GM06990 (cell line): ENCODE measurements at regions not wholly inside any gene's neighbourhood (a gene's known extent, or its start where the extent isn't known, plus 50 kb on each side); places are given as distances from the start of the nearest gene placed in this dataset.

Experiments used
- DNase-seq: peaks from one replicate; pipeline ENCODE4 v3.0.0-alpha.2; 2011; ENCODE audit not compliant: insufficient read length; ENCODE audit errors: extremely low read depth
- H3K27me3 ChIP-seq: replicated peaks from 2 replicates; pipeline ENCODE4 v1.6.0; 2011; ENCODE audit warnings: low read length; ENCODE audit not compliant: control insufficient read depth, insufficient read depth
- H3K36me3 ChIP-seq: 2 replicates; pipeline ENCODE4 v1.5.1; 2011; ENCODE audit warnings: low read length; ENCODE audit not compliant: control insufficient read depth, insufficient read depth
- H3K4me3 ChIP-seq: replicated peaks from 2 replicates; pipeline ENCODE4 v1.5.1; 2011; ENCODE audit warnings: low read depth, mild to moderate bottlenecking, control low read depth, low read length
- TF ChIP-seq, protein P1 (sequence below): IDR thresholded peaks from 2 replicates; pipeline ENCODE4 v1.5.1; 2011; ENCODE audit warnings: low read length, control low read depth, mild to moderate bottlenecking, inconsistent platforms; ENCODE audit not compliant: insufficient read depth, poor library complexity, severe bottlenecking

DNA sequence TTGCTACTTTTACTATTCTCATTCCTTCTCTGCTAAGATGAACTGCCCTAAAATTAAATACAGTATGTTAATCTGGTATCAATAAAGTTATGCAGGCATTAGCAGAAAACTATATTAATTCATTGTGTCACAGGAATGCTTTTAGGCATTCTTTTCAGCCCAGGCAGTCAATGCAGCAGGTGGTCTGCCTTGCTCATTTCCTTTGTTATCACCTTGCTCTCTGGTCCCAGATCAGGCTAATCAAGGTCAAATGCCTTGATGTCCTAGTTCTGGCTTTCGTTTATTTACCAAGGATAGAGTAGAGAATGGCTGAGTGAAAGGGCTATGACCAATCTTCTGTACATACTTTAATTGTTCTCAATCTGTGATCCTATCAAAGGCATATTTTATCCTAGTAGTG, 1023.6 kb downstream of the TMEM182 start:
- Histone ChIP-seq H3K27me3 (no peaks in the 10 kb centered on the region), H3K4me3 (no peak overlapping the region), H3K36me3 (no peaks in the 10 kb centered on the region)
- TF ChIP-seq, protein P1, sequence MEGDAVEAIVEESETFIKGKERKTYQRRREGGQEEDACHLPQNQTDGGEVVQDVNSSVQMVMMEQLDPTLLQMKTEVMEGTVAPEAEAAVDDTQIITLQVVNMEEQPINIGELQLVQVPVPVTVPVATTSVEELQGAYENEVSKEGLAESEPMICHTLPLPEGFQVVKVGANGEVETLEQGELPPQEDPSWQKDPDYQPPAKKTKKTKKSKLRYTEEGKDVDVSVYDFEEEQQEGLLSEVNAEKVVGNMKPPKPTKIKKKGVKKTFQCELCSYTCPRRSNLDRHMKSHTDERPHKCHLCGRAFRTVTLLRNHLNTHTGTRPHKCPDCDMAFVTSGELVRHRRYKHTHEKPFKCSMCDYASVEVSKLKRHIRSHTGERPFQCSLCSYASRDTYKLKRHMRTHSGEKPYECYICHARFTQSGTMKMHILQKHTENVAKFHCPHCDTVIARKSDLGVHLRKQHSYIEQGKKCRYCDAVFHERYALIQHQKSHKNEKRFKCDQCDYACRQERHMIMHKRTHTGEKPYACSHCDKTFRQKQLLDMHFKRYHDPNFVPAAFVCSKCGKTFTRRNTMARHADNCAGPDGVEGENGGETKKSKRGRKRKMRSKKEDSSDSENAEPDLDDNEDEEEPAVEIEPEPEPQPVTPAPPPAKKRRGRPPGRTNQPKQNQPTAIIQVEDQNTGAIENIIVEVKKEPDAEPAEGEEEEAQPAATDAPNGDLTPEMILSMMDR: no peak
- DNase-seq: no peak

DNA sequence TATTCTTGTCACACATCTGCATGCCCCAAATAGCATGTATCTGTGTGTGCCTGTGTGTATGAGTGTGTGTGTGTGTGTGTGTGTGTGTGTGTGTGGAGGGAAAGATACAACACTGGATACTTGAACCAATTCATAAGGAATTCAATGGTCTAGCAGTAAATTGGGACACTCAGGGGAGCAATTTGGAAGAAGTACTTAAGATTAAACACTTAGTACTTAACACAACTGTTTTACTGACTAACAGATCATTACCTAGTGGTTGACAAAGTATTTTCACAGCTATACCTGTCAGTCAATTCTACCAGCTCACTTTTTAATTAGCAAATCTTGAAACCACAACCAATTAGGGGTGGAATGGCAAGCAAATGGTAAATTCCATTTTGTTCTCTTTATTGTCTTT, 1024.1 kb downstream of the TMEM182 start:
- H3K36me3 ChIP-seq: no peaks in the 10 kb centered on the region
- H3K4me3 ChIP-seq: no peak overlapping the region
- TF ChIP-seq, protein P1: no peak
- DNase-seq: no peak
- no peaks in the 10 kb centered on the region for H3K27me3 ChIP-seq

DNA sequence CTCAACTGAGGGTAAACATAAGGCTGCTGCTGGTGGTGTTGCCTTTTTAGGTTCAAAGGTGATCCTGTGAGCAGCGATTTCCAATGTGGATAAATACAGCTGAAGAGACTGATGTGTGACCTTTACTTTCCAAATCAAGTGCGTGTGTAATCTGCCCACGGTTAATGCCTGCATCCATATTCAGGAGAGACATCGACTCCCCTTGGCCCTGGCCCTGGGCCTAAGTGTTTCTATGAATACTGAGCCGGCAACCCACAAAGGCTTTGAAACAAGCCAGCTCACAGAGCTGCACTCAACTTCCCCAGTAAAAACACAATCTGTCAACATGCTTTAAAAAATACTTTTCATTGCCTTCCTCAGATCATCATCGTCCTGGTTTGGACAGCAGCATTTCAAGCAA, 1026.6 kb downstream of the TMEM182 start:
- TF ChIP-seq, protein P1: no peak
- Histone ChIP-seq H3K27me3 (no peaks in the 10 kb centered on the region), H3K4me3 (no peak overlapping the region), H3K36me3 (no peaks in the 10 kb centered on the region)
- DNase-seq: no peak

DNA sequence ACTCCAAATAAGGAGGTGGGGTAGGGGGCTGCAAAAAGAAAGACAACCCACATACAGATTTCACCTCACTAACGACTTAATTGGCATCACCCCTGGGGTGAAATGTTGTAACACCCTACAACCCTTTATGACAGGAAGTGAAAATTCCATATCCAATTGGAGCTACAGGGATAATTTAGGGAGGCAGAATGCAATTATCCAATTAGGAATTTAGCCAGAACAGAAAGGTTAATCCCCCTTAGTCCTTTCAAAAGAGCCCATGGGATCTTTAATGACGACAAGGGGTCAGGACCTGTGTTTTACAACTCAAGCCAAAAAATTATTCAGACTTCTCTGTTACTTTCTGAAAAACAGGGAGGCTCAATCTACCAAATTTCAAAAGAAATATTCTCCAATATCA, 1027.1 kb downstream of the TMEM182 start:
- DNase-seq: no peak
- TF ChIP-seq, protein P1: no peak
- Histone ChIP-seq H3K27me3 (no peaks in the 10 kb centered on the region), H3K36me3 (no peaks in the 10 kb centered on the region), H3K4me3 (no peak overlapping the region)

DNA sequence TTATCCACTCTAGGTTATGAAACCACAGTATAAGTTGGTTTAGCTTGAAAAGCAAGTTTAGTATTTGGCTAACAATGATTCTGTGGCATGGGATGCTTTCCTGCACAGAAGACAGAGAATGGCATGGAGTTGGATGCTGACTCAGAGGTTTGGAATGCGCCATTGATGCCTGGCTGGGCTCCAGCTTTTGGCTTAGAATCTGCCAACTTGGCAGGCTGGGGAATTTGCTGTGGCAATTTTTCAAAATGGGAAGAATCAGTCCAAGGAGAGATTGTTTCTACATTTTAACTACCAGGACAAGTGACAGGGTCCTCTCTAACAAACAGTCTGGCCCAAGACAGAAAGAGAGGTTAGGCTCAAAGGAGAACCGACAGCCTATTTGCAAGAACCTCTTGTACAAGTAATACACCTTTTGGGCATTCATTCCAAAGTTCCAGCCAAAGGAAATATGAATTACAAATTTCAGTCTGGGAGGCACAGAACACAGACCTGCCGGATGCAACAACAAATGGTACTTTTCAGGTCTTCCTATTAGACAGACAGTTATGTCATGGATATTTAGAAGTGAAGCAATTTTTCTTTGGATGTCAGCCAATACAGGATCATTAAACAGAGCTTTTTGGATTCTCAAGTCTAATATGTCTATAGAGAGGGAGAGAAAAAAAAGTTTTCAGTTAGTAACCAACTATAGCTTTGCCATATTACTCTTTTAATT, 1027.7 kb downstream of the TMEM182 start:
- H3K36me3 ChIP-seq: no peaks in the 10 kb centered on the region
- no peak overlapping the region for H3K4me3 ChIP-seq
- no peak for DNase-seq
- TF ChIP-seq, protein P1: no peak
- H3K27me3 ChIP-seq: no peaks in the 10 kb centered on the region

DNA sequence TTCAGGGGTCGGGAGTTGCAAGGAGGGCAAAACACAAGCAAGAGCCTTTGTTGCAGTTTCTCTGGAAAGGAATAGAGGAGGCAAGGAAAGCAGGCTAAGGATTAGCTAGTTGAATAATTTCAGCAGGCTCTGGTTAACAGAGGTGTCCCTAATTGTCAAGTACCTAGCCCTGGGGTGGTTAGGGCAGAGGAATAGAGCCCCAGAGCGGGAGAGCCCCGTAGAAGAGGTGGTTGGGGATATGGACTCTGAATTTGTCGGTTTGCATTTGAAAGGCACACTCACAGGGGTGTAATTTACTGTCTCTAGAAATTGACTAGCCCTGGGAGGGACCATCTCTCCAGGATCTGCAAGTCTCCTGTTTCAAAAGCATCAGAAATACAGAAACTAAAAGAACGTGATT, 1030.2 kb downstream of the TMEM182 start:
- TF ChIP-seq, protein P1: no peak
- Histone ChIP-seq H3K36me3 (no peaks in the 10 kb centered on the region), H3K4me3 (no peak overlapping the region), H3K27me3 (no peaks in the 10 kb centered on the region)
- DNase-seq: no peak
